Urinary bladder (tissue), 3 donors: ENCODE measurements at regions not wholly inside any gene's neighbourhood (a gene's known extent, or its start where the extent isn't known, plus 50 kb on each side); places are given as distances from the start of the nearest gene placed in this dataset.
A peak's percentile ranks its signal among the peaks of the same experiment; 100 is the strongest.

Experiments
- DNase-seq: peaks from one replicate; pipeline ENCODE4 v3.0.0-alpha.2; 2015; ENCODE audit errors: extremely low spot score
- H3K27ac ChIP-seq: one replicate; pipeline ENCODE4 v1.5.1; 2013; ENCODE audit warnings: low read depth, mild to moderate bottlenecking, moderate library complexity
- H3K36me3 ChIP-seq: one replicate; pipeline ENCODE4 v1.6.1; 2013; ENCODE audit warnings: mild to moderate bottlenecking, moderate library complexity; ENCODE audit not compliant: insufficient read depth
- H3K4me1 ChIP-seq: one replicate; pipeline ENCODE4 v1.6.1; 2013; ENCODE audit warnings: mild to moderate bottlenecking, moderate library complexity; ENCODE audit not compliant: insufficient read depth
- H3K4me3 ChIP-seq: one replicate; pipeline ENCODE4 v1.5.1; 2013; ENCODE audit warnings: low read depth, low read length
- WGBS: extraction: QIAGEN DNeasy Blood & Tissue Kit; methylation state at CpG from one replicate; pipeline ENCODE4 v1.1.7; 2013; 5-methylcytosine and 5-hydroxymethylcytosine counted together
- donor health status: healthy with polysubstance abuse.
- donor health status: healthy.

- H3K27ac ChIP-seq: no peak overlapping the region
- H3K4me1 ChIP-seq: peaks cover 3% of the 10 kb centered on the region
- no peaks in the 10 kb centered on the region for H3K36me3 ChIP-seq
- no peak for DNase-seq
- H3K4me3 ChIP-seq: no peak overlapping the region
Measured at GRCh38 chr11:95354304-95354703, 123.3 kb upstream of the SESN3 start.

GRCh38 chr11:95353706-95354105 lies 122.7 kb upstream of the SESN3 start:
- H3K27ac ChIP-seq: no peak overlapping the region
- H3K4me3 ChIP-seq: no peak overlapping the region
- H3K4me1 ChIP-seq: peaks cover under 1% of the 10 kb centered on the region
- H3K36me3 ChIP-seq: no peaks in the 10 kb centered on the region
- no peak for DNase-seq

- Histone ChIP-seq H3K36me3 (no peaks in the 10 kb centered on the region), H3K27ac (no peak overlapping the region), H3K4me3 (no peak overlapping the region), H3K4me1 (no peaks in the 10 kb centered on the region)
- WGBS: 78% methylated on average over 2 of the region's 2 CpGs
- no peak for DNase-seq
Measured at GRCh38 chr11:95352733-95353346, 121.8 kb upstream of the SESN3 start.

GRCh38 chr11:95349345-95349942 lies 118.4 kb upstream of the SESN3 start:
- no peaks in the 10 kb centered on the region for H3K4me1 ChIP-seq
- H3K27ac ChIP-seq: no peak overlapping the region
- no peak for DNase-seq
- H3K4me3 ChIP-seq: no peak overlapping the region
- H3K36me3 ChIP-seq: no peaks in the 10 kb centered on the region

- no peaks in the 10 kb centered on the region for H3K4me1 ChIP-seq
- H3K36me3 ChIP-seq: no peaks in the 10 kb centered on the region
- no peak overlapping the region for H3K27ac ChIP-seq
- 98% methylated on average over 1 of the region's 1 CpG for WGBS
- no peak for DNase-seq
- no peak overlapping the region for H3K4me3 ChIP-seq
Measured at GRCh38 chr11:95346265-95346664, 115.3 kb upstream of the SESN3 start.

GRCh38 chr11:95345651-95346050 lies 114.6 kb upstream of the SESN3 start:
- no peaks in the 10 kb centered on the region for H3K4me1 ChIP-seq
- H3K36me3 ChIP-seq: no peaks in the 10 kb centered on the region
- H3K27ac ChIP-seq: no peak overlapping the region
- no peak overlapping the region for H3K4me3 ChIP-seq
- DNase-seq: no peak

- WGBS: 93% methylated on average over 4 of the region's 4 CpGs
- Histone ChIP-seq H3K4me1 (no peaks in the 10 kb centered on the region), H3K4me3 (no peak overlapping the region), H3K36me3 (no peaks in the 10 kb centered on the region), H3K27ac (no peak overlapping the region)
- no peak for DNase-seq
Measured at GRCh38 chr11:95344932-95345642, 114.1 kb upstream of the SESN3 start.

- DNase-seq: no peak
- Histone ChIP-seq H3K36me3 (no peaks in the 10 kb centered on the region), H3K27ac (no peak overlapping the region), H3K4me3 (no peak overlapping the region), H3K4me1 (peaks cover 2% of the 10 kb centered on the region)
- WGBS: 88% methylated on average over 10 of the region's 10 CpGs
Measured at GRCh38 chr11:95341221-95341620, 110.2 kb upstream of the SESN3 start.

GRCh38 chr11:95339086-95339901 lies 108.3 kb upstream of the SESN3 start:
- H3K4me3 ChIP-seq: no peak overlapping the region
- no peak for DNase-seq
- peak overlapping the region; percentile 53 for H3K27ac ChIP-seq
- 26% methylated on average over 4 of the region's 4 CpGs for WGBS
- peaks cover 2% of the 10 kb centered on the region for H3K4me1 ChIP-seq
- no peaks in the 10 kb centered on the region for H3K36me3 ChIP-seq

GRCh38 chr11:95338430-95338991 lies 107.5 kb upstream of the SESN3 start:
- H3K27ac ChIP-seq: no peak overlapping the region
- peak; percentile 95 for DNase-seq
- no peak overlapping the region for H3K4me3 ChIP-seq
- WGBS: 12% methylated on average over 4 of the region's 4 CpGs
- no peaks in the 10 kb centered on the region for H3K36me3 ChIP-seq
- peaks cover 2% of the 10 kb centered on the region for H3K4me1 ChIP-seq

- peak overlapping the region; percentile 82 for H3K27ac ChIP-seq
- peaks cover 2% of the 10 kb centered on the region for H3K4me1 ChIP-seq
- no peaks in the 10 kb centered on the region for H3K36me3 ChIP-seq
- H3K4me3 ChIP-seq: no peak overlapping the region
- DNase-seq: no peak
- WGBS: 45% methylated on average over 2 of the region's 2 CpGs
Measured at GRCh38 chr11:95337972-95338429, 107.0 kb upstream of the SESN3 start.

- DNase-seq: peak; percentile 46
- Histone ChIP-seq H3K36me3 (no peaks in the 10 kb centered on the region), H3K4me3 (no peak overlapping the region), H3K27ac (peak overlapping the region; percentile 82), H3K4me1 (peaks cover 2% of the 10 kb centered on the region)
- 13% methylated on average over 14 of the region's 14 CpGs for WGBS
Measured at GRCh38 chr11:95337175-95337957, 106.4 kb upstream of the SESN3 start.

- Histone ChIP-seq H3K4me3 (no peak overlapping the region), H3K4me1 (peaks cover 2% of the 10 kb centered on the region), H3K36me3 (no peaks in the 10 kb centered on the region), H3K27ac (no peak overlapping the region)
- 87% methylated on average over 3 of the region's 3 CpGs for WGBS
- DNase-seq: no peak
Measured at GRCh38 chr11:95335989-95336388, 105.0 kb upstream of the SESN3 start.
